ENCODE measurements at regions not wholly inside any gene's neighbourhood (a gene's known extent, or its start where the extent isn't known, plus 50 kb on each side); places are given as distances from the start of the nearest gene placed in this dataset.

- H3K27me3 ChIP-seq, result no peaks in the 10 kb centered on the region
- no peak for TF ChIP-seq POLR2A (IDR thresholded peaks at IDR 0.05)
- TF ChIP-seq, protein P1, sequence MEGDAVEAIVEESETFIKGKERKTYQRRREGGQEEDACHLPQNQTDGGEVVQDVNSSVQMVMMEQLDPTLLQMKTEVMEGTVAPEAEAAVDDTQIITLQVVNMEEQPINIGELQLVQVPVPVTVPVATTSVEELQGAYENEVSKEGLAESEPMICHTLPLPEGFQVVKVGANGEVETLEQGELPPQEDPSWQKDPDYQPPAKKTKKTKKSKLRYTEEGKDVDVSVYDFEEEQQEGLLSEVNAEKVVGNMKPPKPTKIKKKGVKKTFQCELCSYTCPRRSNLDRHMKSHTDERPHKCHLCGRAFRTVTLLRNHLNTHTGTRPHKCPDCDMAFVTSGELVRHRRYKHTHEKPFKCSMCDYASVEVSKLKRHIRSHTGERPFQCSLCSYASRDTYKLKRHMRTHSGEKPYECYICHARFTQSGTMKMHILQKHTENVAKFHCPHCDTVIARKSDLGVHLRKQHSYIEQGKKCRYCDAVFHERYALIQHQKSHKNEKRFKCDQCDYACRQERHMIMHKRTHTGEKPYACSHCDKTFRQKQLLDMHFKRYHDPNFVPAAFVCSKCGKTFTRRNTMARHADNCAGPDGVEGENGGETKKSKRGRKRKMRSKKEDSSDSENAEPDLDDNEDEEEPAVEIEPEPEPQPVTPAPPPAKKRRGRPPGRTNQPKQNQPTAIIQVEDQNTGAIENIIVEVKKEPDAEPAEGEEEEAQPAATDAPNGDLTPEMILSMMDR (IDR thresholded peaks at IDR 0.05), result no peak
- TF ChIP-seq POLR2AphosphoS5 (IDR thresholded peaks at IDR 0.05), result no peak
- TF ChIP-seq EP300 (IDR thresholded peaks at IDR 0.05), result no peak
- DNase-seq (ENCODE audit: low spot score in 2 of 2), result no peak
- no peaks in the 10 kb centered on the region for H3K9me3 ChIP-seq
- H3K27ac ChIP-seq, result no peak overlapping the region
- no peak overlapping the region for H3K4me3 ChIP-seq
- WGBS, result 97% methylated on average over 2 of the region's 2 CpGs
- no peaks in the 10 kb centered on the region for H3K36me3 ChIP-seq
- H3K4me1 ChIP-seq, result no peaks in the 10 kb centered on the region
These were observed 491.9 kb upstream of the KCNMB2 start for GRCh38 chr3:178044320-178044719.

GRCh38 chr3:178047496-178047895, 488.7 kb upstream of the KCNMB2 start:
- Histone ChIP-seq H3K27me3 (no peaks in the 10 kb centered on the region), H3K9me3 (no peaks in the 10 kb centered on the region), H3K4me1 (no peaks in the 10 kb centered on the region), H3K4me3 (no peak overlapping the region), H3K36me3 (no peaks in the 10 kb centered on the region), H3K27ac (no peak overlapping the region)
- no peak for DNase-seq (ENCODE audit: low spot score in 2 of 2)
- TF ChIP-seq EP300 (IDR thresholded peaks at IDR 0.05) (no peak), POLR2AphosphoS5 (IDR thresholded peaks at IDR 0.05) (no peak), POLR2A (IDR thresholded peaks at IDR 0.05) (no peak)
- TF ChIP-seq, protein P1 (IDR thresholded peaks at IDR 0.05), result no peak
- 98% methylated on average over 3 of the region's 3 CpGs for WGBS

- DNase-seq (ENCODE audit: low spot score in 2 of 2), result no peak
- Histone ChIP-seq H3K4me3 (no peak overlapping the region), H3K27me3 (no peaks in the 10 kb centered on the region), H3K4me1 (no peaks in the 10 kb centered on the region), H3K36me3 (no peaks in the 10 kb centered on the region), H3K27ac (no peak overlapping the region), H3K9me3 (no peaks in the 10 kb centered on the region)
- TF ChIP-seq, protein P1 (IDR thresholded peaks at IDR 0.05), result no peak
- TF ChIP-seq POLR2AphosphoS5 (IDR thresholded peaks at IDR 0.05) (no peak), POLR2A (IDR thresholded peaks at IDR 0.05) (no peak), EP300 (IDR thresholded peaks at IDR 0.05) (no peak)
- WGBS, result 75% methylated on average over 3 of the region's 3 CpGs
These were observed 487.5 kb upstream of the KCNMB2 start for GRCh38 chr3:178048768-178049167.

- 72% methylated on average over 3 of the region's 3 CpGs for WGBS
- no peak overlapping the region for H3K4me3 ChIP-seq
- H3K27ac ChIP-seq, result no peak overlapping the region
- no peaks in the 10 kb centered on the region for H3K27me3 ChIP-seq
- H3K9me3 ChIP-seq, result no peaks in the 10 kb centered on the region
- H3K36me3 ChIP-seq, result no peaks in the 10 kb centered on the region
- no peak for DNase-seq (ENCODE audit: low spot score in 2 of 2)
- TF ChIP-seq POLR2A (IDR thresholded peaks at IDR 0.05), result no peak
- no peak for TF ChIP-seq EP300 (IDR thresholded peaks at IDR 0.05)
- TF ChIP-seq, protein P1 (IDR thresholded peaks at IDR 0.05), result no peak
- TF ChIP-seq POLR2AphosphoS5 (IDR thresholded peaks at IDR 0.05), result no peak
- no peaks in the 10 kb centered on the region for H3K4me1 ChIP-seq
These were observed 481.8 kb upstream of the KCNMB2 start for GRCh38 chr3:178054471-178054870.

GRCh38 chr3:178055939-178056338, 480.3 kb upstream of the KCNMB2 start:
- Histone ChIP-seq H3K4me1 (no peaks in the 10 kb centered on the region), H3K9me3 (no peaks in the 10 kb centered on the region), H3K4me3 (no peak overlapping the region), H3K36me3 (no peaks in the 10 kb centered on the region), H3K27ac (no peak overlapping the region), H3K27me3 (no peaks in the 10 kb centered on the region)
- WGBS, result 74% methylated on average over 2 of the region's 2 CpGs
- no peak for TF ChIP-seq POLR2A (IDR thresholded peaks at IDR 0.05)
- TF ChIP-seq, protein P1 (IDR thresholded peaks at IDR 0.05), result no peak
- TF ChIP-seq POLR2AphosphoS5 (IDR thresholded peaks at IDR 0.05), result no peak
- no peak for TF ChIP-seq EP300 (IDR thresholded peaks at IDR 0.05)
- DNase-seq (ENCODE audit: low spot score in 2 of 2), result no peak
